C4-2B (cell line): ENCODE measurements at regions not wholly inside any gene's neighbourhood (a gene's known extent, or its start where the extent isn't known, plus 50 kb on each side); places are given as distances from the start of the nearest gene placed in this dataset.

Experiments used
- ZFX ChIP-seq: fragments of 450-650 bp; IDR thresholded peaks from 2 replicates; pipeline ENCODE4 v1.6.1; 2017
- TF ChIP-seq, protein P1 (sequence below): fragments of 450-650 bp; conservative IDR thresholded peaks from 2 replicates; pipeline ENCODE4 v1.5.1; 2017; ENCODE audit warnings: mild to moderate bottlenecking

DNA sequence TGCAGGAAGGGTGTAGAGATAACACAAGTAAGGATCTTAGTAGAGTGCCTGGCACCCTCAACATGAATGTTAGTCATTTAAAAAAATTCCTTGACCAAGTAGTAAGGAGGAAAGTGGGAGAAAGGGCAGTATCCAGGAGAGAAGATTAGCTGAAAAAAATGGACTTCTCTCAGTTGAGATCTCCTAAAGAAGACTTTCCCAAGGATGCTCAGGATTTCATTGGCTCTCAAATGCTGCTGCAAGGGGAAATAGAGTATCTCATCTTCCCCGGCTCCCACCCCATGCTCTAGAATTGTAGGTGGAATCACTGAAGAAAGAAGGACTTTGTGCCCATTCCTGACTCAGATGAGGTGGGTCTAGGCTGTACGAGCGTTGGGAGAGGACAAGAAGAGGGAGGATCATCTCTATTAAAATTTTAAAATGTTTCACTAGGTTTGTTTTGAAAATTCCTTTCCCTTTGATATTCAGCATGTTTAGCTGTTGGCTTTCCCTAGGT, 231.1 kb downstream of the MYCN start:
- TF ChIP-seq, protein P1, sequence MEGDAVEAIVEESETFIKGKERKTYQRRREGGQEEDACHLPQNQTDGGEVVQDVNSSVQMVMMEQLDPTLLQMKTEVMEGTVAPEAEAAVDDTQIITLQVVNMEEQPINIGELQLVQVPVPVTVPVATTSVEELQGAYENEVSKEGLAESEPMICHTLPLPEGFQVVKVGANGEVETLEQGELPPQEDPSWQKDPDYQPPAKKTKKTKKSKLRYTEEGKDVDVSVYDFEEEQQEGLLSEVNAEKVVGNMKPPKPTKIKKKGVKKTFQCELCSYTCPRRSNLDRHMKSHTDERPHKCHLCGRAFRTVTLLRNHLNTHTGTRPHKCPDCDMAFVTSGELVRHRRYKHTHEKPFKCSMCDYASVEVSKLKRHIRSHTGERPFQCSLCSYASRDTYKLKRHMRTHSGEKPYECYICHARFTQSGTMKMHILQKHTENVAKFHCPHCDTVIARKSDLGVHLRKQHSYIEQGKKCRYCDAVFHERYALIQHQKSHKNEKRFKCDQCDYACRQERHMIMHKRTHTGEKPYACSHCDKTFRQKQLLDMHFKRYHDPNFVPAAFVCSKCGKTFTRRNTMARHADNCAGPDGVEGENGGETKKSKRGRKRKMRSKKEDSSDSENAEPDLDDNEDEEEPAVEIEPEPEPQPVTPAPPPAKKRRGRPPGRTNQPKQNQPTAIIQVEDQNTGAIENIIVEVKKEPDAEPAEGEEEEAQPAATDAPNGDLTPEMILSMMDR: no peak
- no peak for TF ChIP-seq ZFX
